ENCODE measurements at regions not wholly inside any gene's neighbourhood (a gene's known extent, or its start where the extent isn't known, plus 50 kb on each side); places are given as distances from the start of the nearest gene placed in this dataset.

- H3K4me3 ChIP-seq (ENCODE audit: control insufficient read depth in 2 of 3, extremely low read depth in 1 of 3, insufficient read depth in 2 of 3, low read depth in 1 of 3, low read length in 3 of 3), result no peak overlapping the region
- no peak overlapping the region for H2AFZ ChIP-seq (ENCODE audit: control insufficient read depth, low read length)
- no peak overlapping the region for H3K9ac ChIP-seq (ENCODE audit: control insufficient read depth, extremely low read depth, insufficient read depth, low read length)
- no peaks in the 10 kb centered on the region for H3K9me1 ChIP-seq (ENCODE audit: control insufficient read depth, extremely low read depth, insufficient read depth, low read length)
- H3K9me3 ChIP-seq (ENCODE audit: control insufficient read depth, low read depth, low read length), result no peaks in the 10 kb centered on the region
- no peaks in the 10 kb centered on the region for H4K20me1 ChIP-seq (ENCODE audit: control insufficient read depth, extremely low read depth, insufficient read depth, low read length)
- no peaks in the 10 kb centered on the region for H3K79me2 ChIP-seq (ENCODE audit: control insufficient read depth, insufficient read depth, low read length)
- no peak for FAIRE-seq
- dilution Hi-C loops (cut with MboI; ENCODE audit: extremely low pct_ligation_motif_present, low sequenced_read_pairs), result no loop called here
- no peak overlapping the region for H3K4me2 ChIP-seq (ENCODE audit: control insufficient read depth, extremely low read depth, insufficient read depth, low read depth, low read length)
- H3K36me3 ChIP-seq (ENCODE audit: control insufficient read depth in 2 of 2, extremely low read depth in 1 of 2, insufficient read depth in 2 of 2, low read length in 2 of 2), result no peaks in the 10 kb centered on the region
- TF ChIP-seq, protein P1, sequence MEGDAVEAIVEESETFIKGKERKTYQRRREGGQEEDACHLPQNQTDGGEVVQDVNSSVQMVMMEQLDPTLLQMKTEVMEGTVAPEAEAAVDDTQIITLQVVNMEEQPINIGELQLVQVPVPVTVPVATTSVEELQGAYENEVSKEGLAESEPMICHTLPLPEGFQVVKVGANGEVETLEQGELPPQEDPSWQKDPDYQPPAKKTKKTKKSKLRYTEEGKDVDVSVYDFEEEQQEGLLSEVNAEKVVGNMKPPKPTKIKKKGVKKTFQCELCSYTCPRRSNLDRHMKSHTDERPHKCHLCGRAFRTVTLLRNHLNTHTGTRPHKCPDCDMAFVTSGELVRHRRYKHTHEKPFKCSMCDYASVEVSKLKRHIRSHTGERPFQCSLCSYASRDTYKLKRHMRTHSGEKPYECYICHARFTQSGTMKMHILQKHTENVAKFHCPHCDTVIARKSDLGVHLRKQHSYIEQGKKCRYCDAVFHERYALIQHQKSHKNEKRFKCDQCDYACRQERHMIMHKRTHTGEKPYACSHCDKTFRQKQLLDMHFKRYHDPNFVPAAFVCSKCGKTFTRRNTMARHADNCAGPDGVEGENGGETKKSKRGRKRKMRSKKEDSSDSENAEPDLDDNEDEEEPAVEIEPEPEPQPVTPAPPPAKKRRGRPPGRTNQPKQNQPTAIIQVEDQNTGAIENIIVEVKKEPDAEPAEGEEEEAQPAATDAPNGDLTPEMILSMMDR (optimal IDR thresholded peaks at IDR 0.05 in 1 of 3, IDR thresholded peaks at IDR 0.05 in 1 of 3, conservative IDR thresholded peaks at IDR 0.05 in 1 of 3; ENCODE audit: extremely low read depth in 1 of 3, insufficient read depth in 2 of 3, low read length in 3 of 3), result no peak
- no peak for TF ChIP-seq EZH2 (IDR thresholded peaks at IDR 0.05; ENCODE audit: low read length)
- H3K27me3 ChIP-seq (ENCODE audit: control insufficient read depth, extremely low read depth, insufficient read depth, low read length), result no peaks in the 10 kb centered on the region
- H3K4me1 ChIP-seq (ENCODE audit: control insufficient read depth, extremely low read depth, insufficient read depth, low read length), result no peaks in the 10 kb centered on the region
- H3K27ac ChIP-seq (ENCODE audit: control insufficient read depth, insufficient read depth, low read length), result no peak overlapping the region
- no peak for DNase-seq (ENCODE audit: low read depth, low spot score)
Measured at GRCh38 chr5:166058660-166059059, 2232.8 kb upstream of the WWC1 start.

DNA sequence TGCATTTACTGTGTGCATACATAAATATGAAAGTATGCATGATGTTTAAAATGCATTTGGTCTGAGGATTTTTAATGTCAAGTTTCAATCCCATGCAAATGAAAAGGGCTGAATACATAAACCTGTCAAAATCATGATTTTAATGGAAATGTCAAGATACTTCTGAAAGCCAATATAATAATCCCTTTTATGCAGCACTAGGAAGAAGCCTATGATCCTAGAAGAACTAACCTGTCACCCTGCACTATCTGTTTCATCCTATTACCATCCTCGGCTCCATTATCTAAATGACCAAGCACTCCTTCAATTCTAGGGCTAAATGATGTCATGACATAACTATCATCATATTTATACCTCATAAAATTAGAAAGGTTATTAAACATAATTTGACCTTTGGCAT, 2229.4 kb upstream of the WWC1 start:
- Histone ChIP-seq H3K4me1 (ENCODE audit: control insufficient read depth, extremely low read depth, insufficient read depth, low read length) (no peaks in the 10 kb centered on the region), H3K79me2 (ENCODE audit: control insufficient read depth, insufficient read depth, low read length) (no peaks in the 10 kb centered on the region), H3K27ac (ENCODE audit: control insufficient read depth, insufficient read depth, low read length) (no peak overlapping the region), H3K27me3 (ENCODE audit: control insufficient read depth, extremely low read depth, insufficient read depth, low read length) (no peaks in the 10 kb centered on the region), H3K4me2 (ENCODE audit: control insufficient read depth, extremely low read depth, insufficient read depth, low read depth, low read length) (no peak overlapping the region), H3K9me3 (ENCODE audit: control insufficient read depth, low read depth, low read length) (no peaks in the 10 kb centered on the region), H2AFZ (ENCODE audit: control insufficient read depth, low read length) (no peak overlapping the region), H3K4me3 (ENCODE audit: control insufficient read depth in 2 of 3, extremely low read depth in 1 of 3, insufficient read depth in 2 of 3, low read depth in 1 of 3, low read length in 3 of 3) (no peak overlapping the region), H4K20me1 (ENCODE audit: control insufficient read depth, extremely low read depth, insufficient read depth, low read length) (no peaks in the 10 kb centered on the region), H3K9ac (ENCODE audit: control insufficient read depth, extremely low read depth, insufficient read depth, low read length) (no peak overlapping the region), H3K36me3 (ENCODE audit: control insufficient read depth in 2 of 2, extremely low read depth in 1 of 2, insufficient read depth in 2 of 2, low read length in 2 of 2) (no peaks in the 10 kb centered on the region), H3K9me1 (ENCODE audit: control insufficient read depth, extremely low read depth, insufficient read depth, low read length) (no peaks in the 10 kb centered on the region)
- TF ChIP-seq, protein P1 (optimal IDR thresholded peaks at IDR 0.05 in 1 of 3, IDR thresholded peaks at IDR 0.05 in 1 of 3, conservative IDR thresholded peaks at IDR 0.05 in 1 of 3; ENCODE audit: extremely low read depth in 1 of 3, insufficient read depth in 2 of 3, low read length in 3 of 3), result no peak
- TF ChIP-seq EZH2 (IDR thresholded peaks at IDR 0.05; ENCODE audit: low read length), result no peak
- dilution Hi-C loops (cut with MboI; ENCODE audit: extremely low pct_ligation_motif_present, low sequenced_read_pairs), result no loop called here
- DNase-seq (ENCODE audit: low read depth, low spot score) (no peak), FAIRE-seq (no peak)

Data from keratinocyte (primary cell).